RWPE2 (cell line): ENCODE measurements at regions not wholly inside any gene's neighbourhood (a gene's known extent, or its start where the extent isn't known, plus 50 kb on each side); places are given as distances from the start of the nearest gene placed in this dataset.

Experiments used
- ATAC-seq: fragments of 200-7000 bp; cut with Tn5 transposase; 3 replicates; pipeline ENCODE4 v1.9.1; 2021; ENCODE audit warnings: low read depth
- DNase-seq: peaks from one replicate; pipeline ENCODE4 v3.0.0-alpha.2; 2020; ENCODE audit warnings: low spot score
- H3K27ac ChIP-seq: fragments of 450-650 bp; 2 replicates; pipeline ENCODE4 v1.5.1; 2017; ENCODE audit warnings: mild to moderate bottlenecking; ENCODE audit not compliant: poor library complexity, severe bottlenecking
- H3K27me3 ChIP-seq: fragments of 250-450 bp; sonication (Bioruptor Pico); 2 replicates; pipeline ENCODE4 v1.5.1; 2021; ENCODE audit warnings: mild to moderate bottlenecking, moderate library complexity; ENCODE audit not compliant: insufficient read depth, poor library complexity, severe bottlenecking
- H3K36me3 ChIP-seq: fragments of 250-450 bp; sonication (Bioruptor Pico); 2 replicates; pipeline ENCODE4 v1.5.1; 2020; ENCODE audit warnings: low read depth, mild to moderate bottlenecking, moderate library complexity
- H3K4me1 ChIP-seq: fragments of 250-450 bp; sonication (Bioruptor Pico); 2 replicates; pipeline ENCODE4 v1.5.1; 2021; ENCODE audit warnings: mild to moderate bottlenecking, moderate library complexity; ENCODE audit not compliant: insufficient read depth, poor library complexity, severe bottlenecking
- H3K4me3 ChIP-seq: fragments of 250-450 bp; sonication (Bioruptor Pico); 2 replicates; pipeline ENCODE4 v1.5.1; 2021; ENCODE audit warnings: mild to moderate bottlenecking, moderate library complexity; ENCODE audit not compliant: severe bottlenecking
- H3K9me3 ChIP-seq: fragments of 250-450 bp; sonication (Bioruptor Pico); 2 replicates; pipeline ENCODE4 v1.5.1; 2021; ENCODE audit warnings: mild to moderate bottlenecking, moderate library complexity; ENCODE audit not compliant: severe bottlenecking
- CTCF ChIP-seq: fragments of 450-650 bp; IDR thresholded peaks from one replicate; pipeline ENCODE4 v1.5.1; 2017; ENCODE audit warnings: mild to moderate bottlenecking, moderate library complexity; ENCODE audit not compliant: poor library complexity, severe bottlenecking

GRCh38 chrX:35090801-35091200 lies 148.2 kb downstream of the FAM47B start:
- Histone ChIP-seq H3K4me3 (no peak overlapping the region), H3K36me3 (no peaks in the 10 kb centered on the region), H3K9me3 (no peaks in the 10 kb centered on the region), H3K27ac (no peak overlapping the region), H3K27me3 (no peaks in the 10 kb centered on the region), H3K4me1 (no peaks in the 10 kb centered on the region)
- no peak for DNase-seq
- TF ChIP-seq CTCF: no peak
- ATAC-seq: no peak

GRCh38 chrX:35098419-35098818 lies 155.8 kb downstream of the FAM47B start:
- Histone ChIP-seq H3K4me3 (no peak overlapping the region), H3K4me1 (no peaks in the 10 kb centered on the region), H3K27ac (no peak overlapping the region), H3K9me3 (no peaks in the 10 kb centered on the region), H3K36me3 (no peaks in the 10 kb centered on the region), H3K27me3 (no peaks in the 10 kb centered on the region)
- peak; percentile 5 for TF ChIP-seq CTCF
- no peak for ATAC-seq
- DNase-seq: no peak

- Histone ChIP-seq H3K4me1 (no peaks in the 10 kb centered on the region), H3K4me3 (no peak overlapping the region), H3K9me3 (no peaks in the 10 kb centered on the region), H3K27ac (no peak overlapping the region), H3K36me3 (no peaks in the 10 kb centered on the region), H3K27me3 (no peaks in the 10 kb centered on the region)
- DNase-seq (no peak), ATAC-seq (no peak)
- no peak for TF ChIP-seq CTCF
These were observed 159.3 kb downstream of the FAM47B start for GRCh38 chrX:35101901-35102300.

GRCh38 chrX:35104626-35105025 lies 162.0 kb downstream of the FAM47B start:
- no peak for DNase-seq
- Histone ChIP-seq H3K9me3 (no peaks in the 10 kb centered on the region), H3K4me1 (no peaks in the 10 kb centered on the region), H3K36me3 (no peaks in the 10 kb centered on the region), H3K27me3 (no peaks in the 10 kb centered on the region), H3K27ac (no peak overlapping the region), H3K4me3 (no peak overlapping the region)
- ATAC-seq: no peak
- no peak for TF ChIP-seq CTCF

- Histone ChIP-seq H3K27me3 (no peaks in the 10 kb centered on the region), H3K4me3 (no peak overlapping the region), H3K27ac (no peak overlapping the region), H3K9me3 (no peaks in the 10 kb centered on the region), H3K36me3 (no peaks in the 10 kb centered on the region), H3K4me1 (no peaks in the 10 kb centered on the region)
- TF ChIP-seq CTCF: no peak
- no peak for ATAC-seq
- DNase-seq: no peak
These were observed 172.6 kb downstream of the FAM47B start for GRCh38 chrX:35115205-35115604.
